OCI-LY3 (cell line): ENCODE measurements at regions not wholly inside any gene's neighbourhood (a gene's known extent, or its start where the extent isn't known, plus 50 kb on each side); places are given as distances from the start of the nearest gene placed in this dataset.

Experiments used
- CTCF ChIP-seq: fragments of 200-600, 300-600 bp; sonication (generic); IDR thresholded peaks from 2 replicates; pipeline ENCODE4 v1.5.1; 2014; ENCODE audit warnings: antibody characterized with exemption, low read length, low read depth
- EZH2phosphoT487 ChIP-seq: fragments of 200-600 bp; shearing (Covaris generic); IDR thresholded peaks from 2 replicates; pipeline ENCODE4 v1.6.1; 2018; ENCODE audit warnings: antibody characterized with exemption, mixed run types, low read depth

DNA sequence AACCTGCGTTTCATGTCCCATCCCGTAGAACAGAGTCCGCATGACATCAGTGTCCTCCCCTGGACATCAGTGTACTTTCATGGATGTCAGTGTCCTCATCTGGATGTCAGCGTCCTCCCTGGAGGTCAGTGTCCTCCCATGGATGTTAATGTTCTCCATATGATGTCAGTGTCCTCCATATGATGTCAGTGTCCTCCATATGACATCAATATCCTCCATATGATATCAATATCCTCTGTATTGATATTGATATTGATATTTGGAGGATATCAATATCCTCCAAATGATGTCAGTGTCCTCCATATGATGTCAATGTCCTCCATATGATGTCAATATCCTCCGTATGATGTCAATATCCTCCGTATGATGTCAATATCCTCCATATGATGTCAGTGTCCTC lies 284.9 kb downstream of the AJAP1 start:
- TF ChIP-seq CTCF (no peak), EZH2phosphoT487 (no peak)
